Prostate gland (tissue), 2 donors: ENCODE measurements at regions not wholly inside any gene's neighbourhood (a gene's known extent, or its start where the extent isn't known, plus 50 kb on each side); places are given as distances from the start of the nearest gene placed in this dataset.

Experiments used
- POLR2AphosphoS5 ChIP-seq: sonication (generic); formaldehyde crosslinking; IDR thresholded peaks from one replicate; pipeline ENCODE4 v1.6.1; 2017; ENCODE audit warnings: antibody characterized with exemption
- TF ChIP-seq, protein P1 (sequence below), 4 experiments: fragments of 200-600 bp in 2 of 4; fragments of 450-650 bp in 2 of 4; sonication (generic) in 2 of 4; IDR thresholded peaks; 1 replicate in 3 of 4; 2 replicates in 1 of 4; pipeline ENCODE4 v1.5.1; 2016 to 2019; ENCODE audit warnings: antibody characterized with exemption in 4 of 4, mild to moderate bottlenecking in 2 of 4, moderate library complexity in 2 of 4

DNA sequence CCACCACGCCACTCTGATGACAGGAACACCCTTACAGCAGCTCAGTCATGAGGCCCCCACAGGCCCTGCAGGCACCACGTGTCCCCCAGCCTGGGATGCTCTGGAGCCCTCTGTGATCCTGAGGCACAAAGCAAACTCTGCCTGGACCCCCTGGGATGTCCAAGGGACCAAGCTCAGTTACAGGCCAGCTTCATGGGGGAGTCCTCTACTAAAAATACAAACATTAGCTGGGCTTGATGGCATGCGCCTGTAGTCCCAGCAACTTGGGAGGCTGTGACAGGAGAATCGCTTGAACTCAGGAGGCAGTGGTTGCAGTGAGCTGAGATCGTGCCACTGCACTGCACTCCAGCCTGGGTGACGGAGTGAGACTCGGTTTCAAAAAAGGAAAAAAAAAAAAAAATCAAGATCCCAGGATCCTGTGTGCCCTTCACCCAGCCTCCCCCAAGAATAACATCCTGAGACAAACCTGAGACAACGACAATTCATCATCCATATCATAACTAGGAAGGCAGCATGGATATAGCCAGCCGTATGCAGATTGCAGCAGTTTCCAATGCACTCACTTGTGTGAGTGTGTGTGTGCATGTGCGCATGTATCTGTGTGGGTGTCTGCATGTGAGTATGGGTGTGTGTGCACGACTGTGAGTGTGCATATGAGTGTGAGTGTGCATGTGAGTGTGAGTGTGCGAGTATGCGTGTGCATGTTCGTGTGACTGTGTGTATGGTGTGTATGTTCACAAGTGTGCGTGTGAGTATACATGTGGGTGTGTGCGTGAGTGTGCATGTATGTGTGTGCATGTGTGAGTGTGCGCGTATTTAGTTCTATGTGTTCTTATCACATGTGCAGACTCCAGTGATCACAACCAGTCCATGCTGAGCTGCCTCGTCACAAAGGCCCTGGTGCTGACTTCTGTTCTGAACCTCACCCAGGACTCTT is 52.1 kb downstream of the NCOR2 start:
- TF ChIP-seq, protein P1, sequence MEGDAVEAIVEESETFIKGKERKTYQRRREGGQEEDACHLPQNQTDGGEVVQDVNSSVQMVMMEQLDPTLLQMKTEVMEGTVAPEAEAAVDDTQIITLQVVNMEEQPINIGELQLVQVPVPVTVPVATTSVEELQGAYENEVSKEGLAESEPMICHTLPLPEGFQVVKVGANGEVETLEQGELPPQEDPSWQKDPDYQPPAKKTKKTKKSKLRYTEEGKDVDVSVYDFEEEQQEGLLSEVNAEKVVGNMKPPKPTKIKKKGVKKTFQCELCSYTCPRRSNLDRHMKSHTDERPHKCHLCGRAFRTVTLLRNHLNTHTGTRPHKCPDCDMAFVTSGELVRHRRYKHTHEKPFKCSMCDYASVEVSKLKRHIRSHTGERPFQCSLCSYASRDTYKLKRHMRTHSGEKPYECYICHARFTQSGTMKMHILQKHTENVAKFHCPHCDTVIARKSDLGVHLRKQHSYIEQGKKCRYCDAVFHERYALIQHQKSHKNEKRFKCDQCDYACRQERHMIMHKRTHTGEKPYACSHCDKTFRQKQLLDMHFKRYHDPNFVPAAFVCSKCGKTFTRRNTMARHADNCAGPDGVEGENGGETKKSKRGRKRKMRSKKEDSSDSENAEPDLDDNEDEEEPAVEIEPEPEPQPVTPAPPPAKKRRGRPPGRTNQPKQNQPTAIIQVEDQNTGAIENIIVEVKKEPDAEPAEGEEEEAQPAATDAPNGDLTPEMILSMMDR (IDR thresholded peaks at IDR 0.05): no peak
- TF ChIP-seq POLR2AphosphoS5: no peak
